Ectodermal cell (in vitro differentiated cells): ENCODE measurements at regions not wholly inside any gene's neighbourhood (a gene's known extent, or its start where the extent isn't known, plus 50 kb on each side); places are given as distances from the start of the nearest gene placed in this dataset.
"Not testable (repeated sequence)": the region's sequence is repeated elsewhere in the genome, so short reads cannot be mapped to it uniquely, and the experiment has no call there.

Experiments
- H3K27ac ChIP-seq: 2 replicates; pipeline ENCODE4 v1.7.0; 2013; ENCODE audit warnings: mild to moderate bottlenecking, low read depth, low read length; ENCODE audit not compliant: insufficient read depth, poor library complexity, severe bottlenecking
- H3K27me3 ChIP-seq: 2 replicates; pipeline ENCODE4 v1.7.0; 2013; ENCODE audit warnings: mild to moderate bottlenecking, low read length; ENCODE audit not compliant: insufficient read depth, control insufficient read depth, poor library complexity, severe bottlenecking
- H3K36me3 ChIP-seq: one replicate; pipeline ENCODE4 v1.7.0; 2013; ENCODE audit warnings: low read length; ENCODE audit not compliant: control insufficient read depth, insufficient read depth
- H3K4me1 ChIP-seq: one replicate; pipeline ENCODE4 v1.7.0; 2013; ENCODE audit warnings: low read length; ENCODE audit not compliant: control insufficient read depth, insufficient read depth
- H3K4me3 ChIP-seq: 2 replicates; pipeline ENCODE4 v1.7.0; 2013; ENCODE audit warnings: low read depth, low read length, control low read depth; ENCODE audit not compliant: insufficient read depth
- H3K9me3 ChIP-seq: 2 replicates; pipeline ENCODE4 v1.7.0; 2013; ENCODE audit warnings: mild to moderate bottlenecking, low read length, moderate library complexity; ENCODE audit not compliant: control insufficient read depth
- WGBS, 2 experiments: methylation state at CpG; one replicate each; pipeline ENCODE4 v1.1.7; 2013; ENCODE audit warnings: missing lambda C conversion rate in 2 of 2; 5-methylcytosine and 5-hydroxymethylcytosine counted together

- H3K36me3 ChIP-seq = no peaks in the 10 kb centered on the region
- H3K4me1 ChIP-seq = peaks cover 8% of the 10 kb centered on the region
- H3K9me3 ChIP-seq = no peaks in the 10 kb centered on the region
- H3K27ac ChIP-seq = peak overlapping the region; percentile 38
- H3K27me3 ChIP-seq = no peaks in the 10 kb centered on the region
- no peak overlapping the region for H3K4me3 ChIP-seq
- 69 to 74% methylated on average over 8 of the region's 8 CpGs for WGBS, 2 experiments
Measured at GRCh38 chr18:58805467-58806187, 59.0 kb upstream of the ZNF532 start.

DNA sequence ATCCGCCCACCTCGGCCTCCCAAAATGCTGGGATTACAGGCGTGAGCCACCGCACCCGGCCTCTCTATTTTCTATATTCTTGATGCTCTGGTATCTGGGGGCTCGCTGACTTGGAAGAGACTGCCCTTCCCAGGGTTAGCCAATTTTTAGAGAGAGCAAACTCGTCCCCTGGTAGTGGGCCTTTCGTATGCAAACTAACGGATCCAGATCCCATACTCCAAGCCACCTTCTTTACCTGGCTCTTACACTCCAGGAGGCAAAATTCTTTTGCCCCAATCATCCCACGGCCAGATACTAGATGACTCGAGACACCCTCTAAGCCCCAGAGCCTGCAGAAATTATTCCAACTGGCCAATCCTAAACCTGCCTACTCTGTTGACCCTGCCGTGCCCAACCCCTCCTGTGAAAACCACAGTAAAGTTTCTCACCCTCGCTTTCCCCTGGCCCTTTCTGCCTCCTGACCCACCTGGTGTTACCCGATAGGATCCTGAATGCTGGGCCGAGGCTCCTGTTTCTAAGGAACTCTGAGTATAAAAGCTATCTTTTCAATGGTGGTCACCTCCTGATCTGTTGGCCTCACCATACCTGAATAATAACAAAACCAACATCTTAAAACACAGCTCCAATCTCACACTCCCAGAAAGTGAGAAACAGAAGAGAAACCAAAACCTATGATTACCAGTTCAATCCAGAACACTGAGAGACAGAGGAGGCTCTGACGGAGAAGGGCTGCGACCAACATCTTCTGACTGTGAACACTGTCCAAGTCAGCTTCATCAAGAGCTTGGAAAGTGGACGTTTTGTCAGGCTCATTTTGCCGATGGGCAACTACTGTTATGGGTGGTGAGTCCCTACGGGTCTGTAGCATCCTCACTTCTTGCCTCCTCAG, 57.6 kb upstream of the ZNF532 start:
- Histone ChIP-seq H3K27me3 (no peaks in the 10 kb centered on the region), H3K4me1 (peaks cover 8% of the 10 kb centered on the region), H3K36me3 (no peaks in the 10 kb centered on the region), H3K27ac (no peak overlapping the region), H3K9me3 (no peaks in the 10 kb centered on the region), H3K4me3 (no peak overlapping the region)
- WGBS, 2 experiments = 89% methylated on average over 20 of the region's 20 CpGs

- WGBS, 2 experiments = 94 to 97% methylated on average over 10 of the region's 10 CpGs
- peaks cover 8% of the 10 kb centered on the region for H3K4me1 ChIP-seq
Measured at GRCh38 chr18:58807766-58808165, 56.9 kb upstream of the ZNF532 start.

GRCh38 chr18:58808349-58808748, 56.3 kb upstream of the ZNF532 start:
- no peaks in the 10 kb centered on the region for H3K36me3 ChIP-seq
- H3K4me1 ChIP-seq = peaks cover 8% of the 10 kb centered on the region
- no peaks in the 10 kb centered on the region for H3K27me3 ChIP-seq
- no peaks in the 10 kb centered on the region for H3K9me3 ChIP-seq
- WGBS, 2 experiments = 80 to 83% methylated on average over 10 of the region's 10 CpGs
- no peak overlapping the region for H3K4me3 ChIP-seq
- no peak overlapping the region for H3K27ac ChIP-seq

More at GRCh38 chr18:58807766-58808165, 56.9 kb upstream of the ZNF532 start:
- H3K27me3 ChIP-seq = no peaks in the 10 kb centered on the region
- no peak overlapping the region for H3K4me3 ChIP-seq
- H3K36me3 ChIP-seq = no peaks in the 10 kb centered on the region
- H3K9me3 ChIP-seq = no peaks in the 10 kb centered on the region
- no peak overlapping the region for H3K27ac ChIP-seq

- H3K27ac ChIP-seq, H3K27me3 ChIP-seq, H3K9me3 ChIP-seq, H3K4me1 ChIP-seq, H3K36me3 ChIP-seq, H3K4me3 ChIP-seq: not testable (repeated sequence)
- WGBS, 2 experiments = 93% methylated on average over 13 of the region's 13 CpGs
Measured at GRCh38 chr18:58811859-58812258, 52.8 kb upstream of the ZNF532 start.

GRCh38 chr18:58813105-58813504, 51.6 kb upstream of the ZNF532 start:
- 95% methylated on average over 5 of the region's 5 CpGs for WGBS, 2 experiments
- no peaks in the 10 kb centered on the region for H3K27me3 ChIP-seq

DNA sequence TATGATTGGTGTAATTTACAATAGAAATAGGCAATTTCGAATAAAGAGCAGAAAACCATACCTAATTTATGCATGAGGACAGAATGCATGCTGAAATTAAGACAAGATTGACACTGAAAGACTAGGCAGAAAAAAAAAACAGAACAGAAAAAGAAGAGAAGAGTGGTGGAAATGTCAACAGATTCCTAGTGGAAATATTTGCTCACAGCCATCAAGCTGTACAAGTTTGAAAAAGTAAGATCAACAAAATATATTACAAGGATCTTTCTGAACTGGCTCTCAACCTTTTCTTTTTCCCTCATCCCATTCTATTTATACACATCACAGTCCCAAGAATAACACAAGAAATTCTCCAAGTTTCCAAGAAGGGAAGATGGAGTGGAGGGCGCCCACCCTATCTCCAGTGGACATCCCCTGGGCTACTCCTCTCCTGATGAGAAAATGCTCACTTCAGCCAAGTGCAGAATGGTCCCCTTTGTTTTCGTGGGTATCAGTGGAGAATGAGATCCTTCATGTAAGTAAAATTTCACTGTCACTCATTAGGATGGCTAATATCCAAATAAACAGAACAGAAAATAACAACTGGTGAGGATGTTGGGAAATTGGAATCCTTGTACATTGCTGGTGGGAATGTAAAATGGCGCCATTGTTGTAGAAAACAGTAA, 51.0 kb upstream of the ZNF532 start:
- no peaks in the 10 kb centered on the region for H3K9me3 ChIP-seq
- 92 to 98% methylated on average over 4 of the region's 4 CpGs for WGBS, 2 experiments

More at GRCh38 chr18:58813105-58813504, 51.6 kb upstream of the ZNF532 start:
- no peaks in the 10 kb centered on the region for H3K9me3 ChIP-seq
- no peak overlapping the region for H3K4me3 ChIP-seq
- no peaks in the 10 kb centered on the region for H3K4me1 ChIP-seq
- H3K36me3 ChIP-seq = no peaks in the 10 kb centered on the region
- no peak overlapping the region for H3K27ac ChIP-seq

GRCh38 chr18:58814317-58814716, 50.4 kb upstream of the ZNF532 start:
- WGBS, 2 experiments = 91 to 94% methylated on average over 4 of the region's 4 CpGs
- no peaks in the 10 kb centered on the region for H3K9me3 ChIP-seq
- H3K4me3 ChIP-seq = no peak overlapping the region
- no peaks in the 10 kb centered on the region for H3K36me3 ChIP-seq
- no peak overlapping the region for H3K27ac ChIP-seq
- H3K4me1 ChIP-seq = no peaks in the 10 kb centered on the region
- no peaks in the 10 kb centered on the region for H3K27me3 ChIP-seq

More for the DNA sequence above, 51.0 kb upstream of the ZNF532 start:
- Histone ChIP-seq H3K27ac (no peak overlapping the region), H3K36me3 (no peaks in the 10 kb centered on the region), H3K27me3 (no peaks in the 10 kb centered on the region), H3K4me1 (no peaks in the 10 kb centered on the region), H3K4me3 (no peak overlapping the region)
